Left ventricle myocardium superior (tissue), 1 donor: ENCODE measurements at regions not wholly inside any gene's neighbourhood (a gene's known extent, or its start where the extent isn't known, plus 50 kb on each side); places are given as distances from the start of the nearest gene placed in this dataset.
"Not testable (repeated sequence)": the region's sequence is repeated elsewhere in the genome, so short reads cannot be mapped to it uniquely, and the experiment has no call there.

ENCODE experiments used
- ATAC-seq: fragments of 200-7000 bp; cut with Tn5 transposase; one replicate; pipeline ENCODE4 v1.9.1; 2020; ENCODE audit warnings: mild to moderate bottlenecking, moderate library complexity
- DNase-seq: peaks from one replicate; pipeline ENCODE4 v3.0.0-alpha.2; 2020
- intact Hi-C: fragments of 100-400 bp; cut with micrococcal nuclease; formaldehyde crosslinking; loops from one replicate; pipeline ENCODE4 v1.11.0; 2022
- donor health status: DM: no; HTN: yes; CAD: no; lungs with severe emphysema.

GRCh38 chr17:13908971-13909370, 160.3 kb upstream of the COX10 start:
- ATAC-seq, intact Hi-C loops: not testable (repeated sequence)

GRCh38 chr17:13909901-13910519, 159.3 kb upstream of the COX10 start:
- no peak for ATAC-seq
- intact Hi-C loops, result no loop called here
- no peak for DNase-seq

More at GRCh38 chr17:13908971-13909370, 160.3 kb upstream of the COX10 start:
- DNase-seq, result not testable (repeated sequence)

- no peak for DNase-seq
- intact Hi-C loops, result no loop called here
- no peak for ATAC-seq
These were observed 151.7 kb upstream of the COX10 start for GRCh38 chr17:13917634-13918033.

- DNase-seq (no peak), ATAC-seq (no peak)
- intact Hi-C loops, result no loop called here
These were observed 151.1 kb upstream of the COX10 start for GRCh38 chr17:13918247-13918646.

- DNase-seq (no peak), ATAC-seq (no peak)
- intact Hi-C loops, result no loop called here
These were observed 149.5 kb upstream of the COX10 start for GRCh38 chr17:13919818-13920217.

GRCh38 chr17:13920413-13920812, 148.9 kb upstream of the COX10 start:
- no peak for DNase-seq
- ATAC-seq, result no peak
- intact Hi-C loops, result no loop called here

GRCh38 chr17:13921841-13922776, 147.2 kb upstream of the COX10 start:
- DNase-seq (no peak), ATAC-seq (no peak)
- intact Hi-C loops, result no loop called here

- DNase-seq (no peak), ATAC-seq (no peak)
- intact Hi-C loops, result no loop called here
These were observed 146.4 kb upstream of the COX10 start for GRCh38 chr17:13922885-13923284.

- ATAC-seq (no peak), DNase-seq (no peak)
- intact Hi-C loops, result no loop called here
These were observed 143.7 kb upstream of the COX10 start for GRCh38 chr17:13925579-13925978.

GRCh38 chr17:13931111-13931526, 138.2 kb upstream of the COX10 start:
- intact Hi-C loops, result no loop called here
- ATAC-seq (peak; percentile 91), DNase-seq (no peak)

- peak; percentile 96 for ATAC-seq
- DNase-seq, result peak; percentile 74
- intact Hi-C loops, result no loop called here
These were observed 137.4 kb upstream of the COX10 start for GRCh38 chr17:13931800-13932460.

GRCh38 chr17:13933441-13934276, 135.6 kb upstream of the COX10 start:
- intact Hi-C loops, result no loop called here
- ATAC-seq (no peak), DNase-seq (no peak)

GRCh38 chr17:13939222-13939621, 130.1 kb upstream of the COX10 start:
- DNase-seq, result no peak
- no peak for ATAC-seq
- intact Hi-C loops, result no loop called here

GRCh38 chr17:13940858-13941665, 128.2 kb upstream of the COX10 start:
- intact Hi-C loops, result no loop called here
- DNase-seq, result no peak
- no peak for ATAC-seq

GRCh38 chr17:13941781-13942180, 127.5 kb upstream of the COX10 start:
- ATAC-seq (no peak), DNase-seq (no peak)
- intact Hi-C loops, result no loop called here

GRCh38 chr17:13943909-13944308, 125.4 kb upstream of the COX10 start:
- DNase-seq (no peak), ATAC-seq (no peak)
- intact Hi-C loops, result no loop called here

GRCh38 chr17:13947499-13947898, 121.8 kb upstream of the COX10 start:
- DNase-seq (no peak), ATAC-seq (peak; percentile 44)
- intact Hi-C loops, result no loop called here

- intact Hi-C loops, result no loop called here
- DNase-seq, result no peak
- ATAC-seq, result no peak
These were observed 117.1 kb upstream of the COX10 start for GRCh38 chr17:13952009-13952750.
